Posterior vena cava (tissue), 2 donors: ENCODE measurements at regions not wholly inside any gene's neighbourhood (a gene's known extent, or its start where the extent isn't known, plus 50 kb on each side); places are given as distances from the start of the nearest gene placed in this dataset.
"Not testable (repeated sequence)": the region's sequence is repeated elsewhere in the genome, so short reads cannot be mapped to it uniquely, and the experiment has no call there.

Experiments used
- DNase-seq: peaks from one replicate; pipeline ENCODE4 v3.0.0-alpha.2; 2020; ENCODE audit warnings: low spot score
- intact Hi-C, 2 donors: fragments of 100-400 bp; cut with DNase I; formaldehyde crosslinking; loops; one replicate each; pipeline versions ENCODE4 v1.14.1 to v1.14.2; 2022 to 2023
- donor health status: DM: yes; HTN: yes; CAD: no.
- donor health status: DM: yes; HTN: yes; CAD: no.

- intact Hi-C loops = loop anchor here in 1 of 2 donors (2.0 kb wide), 1 partner anchor 22 kb away; no protein-coding TSS in a partner anchor
Observed at GRCh38 chr1:148292915-148293314, 140.8 kb upstream of the NBPF11 start.

DNA sequence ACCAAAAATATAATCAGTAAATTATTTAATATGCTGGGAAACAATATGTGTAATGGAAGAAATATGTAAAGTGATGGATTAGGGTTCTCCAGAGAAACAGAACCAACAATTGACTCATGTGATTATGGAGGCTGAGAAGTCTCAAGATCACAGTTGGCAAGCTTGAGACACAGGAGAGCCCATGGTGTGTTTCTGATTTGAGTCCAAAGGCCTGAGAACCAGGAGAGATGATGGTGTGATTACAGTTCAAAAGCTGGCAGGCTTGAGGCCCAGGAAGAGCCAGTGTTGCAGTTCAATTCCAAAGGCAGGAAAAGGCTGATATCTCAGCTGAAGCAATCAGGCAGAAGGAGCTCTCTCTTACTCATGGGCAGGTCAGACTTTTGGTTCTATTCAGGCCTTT is 138.8 kb upstream of the NBPF11 start:
- no peak for DNase-seq
- intact Hi-C loops = no loop called here

More at GRCh38 chr1:148292915-148293314, 140.8 kb upstream of the NBPF11 start:
- DNase-seq = no peak

DNA sequence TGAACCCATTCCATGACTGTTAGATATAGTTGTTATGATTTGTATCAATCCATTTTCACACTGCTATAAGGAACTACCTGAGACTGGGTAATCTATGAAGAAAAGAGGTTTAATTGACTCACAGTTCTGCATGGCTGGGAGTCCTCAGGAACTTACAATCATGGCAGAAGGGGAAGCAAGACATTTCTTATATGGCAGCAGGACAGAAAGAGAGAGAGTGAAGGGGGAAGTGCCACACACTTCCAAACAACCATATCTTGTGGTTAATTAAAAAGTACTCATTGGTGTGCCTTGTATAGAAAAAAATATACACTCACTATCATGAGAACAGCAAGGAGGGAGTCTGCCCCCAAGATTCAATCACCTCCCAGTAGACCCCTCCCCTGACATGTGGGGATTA is 137.6 kb upstream of the NBPF11 start:
- no peak for DNase-seq
- intact Hi-C loops = no loop called here

DNA sequence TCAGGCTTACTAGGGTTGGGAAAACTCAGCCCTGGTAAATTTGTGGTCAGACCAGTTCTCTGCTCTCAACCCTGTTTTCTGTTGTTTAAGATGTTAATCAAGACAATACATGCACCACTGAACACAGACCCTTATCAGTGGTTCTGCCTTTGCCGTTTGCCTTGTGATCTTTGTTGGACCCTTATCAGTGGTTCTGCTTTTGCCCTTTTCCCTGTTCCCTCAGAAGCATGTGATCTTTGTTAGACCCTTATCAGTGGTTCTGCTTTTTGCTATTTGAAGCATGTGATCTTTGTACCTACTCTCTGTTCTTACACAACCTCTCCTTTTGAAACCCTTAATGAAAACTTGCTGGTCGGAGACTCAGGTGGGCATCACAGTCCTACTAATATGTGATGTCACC is 133.9 kb upstream of the NBPF11 start:
- intact Hi-C loops, DNase-seq: not testable (repeated sequence)

GRCh38 chr1:148280831-148281572 is 128.9 kb upstream of the NBPF11 start:
- DNase-seq, intact Hi-C loops: not testable (repeated sequence)

DNA sequence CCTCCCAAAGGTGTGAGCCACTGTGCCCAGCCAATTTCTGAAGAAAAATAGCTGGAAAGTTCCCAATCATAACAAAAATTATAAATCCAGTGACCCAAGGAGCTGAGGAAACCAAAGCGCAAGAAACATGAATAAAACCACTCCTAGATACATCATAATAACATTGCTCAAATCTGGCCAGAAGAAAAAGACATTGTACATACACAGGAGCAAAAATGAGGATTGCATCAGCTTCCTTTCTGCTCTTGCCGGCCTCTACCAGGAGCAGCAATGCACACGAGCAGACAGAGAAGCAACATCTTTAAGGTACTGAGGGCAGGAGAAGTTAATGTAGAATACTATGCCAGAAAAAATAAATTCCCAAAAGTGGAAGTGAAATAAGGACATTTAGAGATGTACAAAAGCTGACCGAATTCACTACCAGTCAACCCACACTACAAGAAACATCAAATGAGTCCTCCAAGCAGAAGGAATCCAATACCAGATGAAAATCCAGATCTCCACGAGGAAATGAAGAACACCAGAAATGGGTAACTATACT is 127.0 kb upstream of the NBPF11 start:
- DNase-seq, intact Hi-C loops: not testable (repeated sequence)

- DNase-seq, intact Hi-C loops: not testable (repeated sequence)
Observed at GRCh38 chr1:148277865-148278279, 125.8 kb upstream of the NBPF11 start.

DNA sequence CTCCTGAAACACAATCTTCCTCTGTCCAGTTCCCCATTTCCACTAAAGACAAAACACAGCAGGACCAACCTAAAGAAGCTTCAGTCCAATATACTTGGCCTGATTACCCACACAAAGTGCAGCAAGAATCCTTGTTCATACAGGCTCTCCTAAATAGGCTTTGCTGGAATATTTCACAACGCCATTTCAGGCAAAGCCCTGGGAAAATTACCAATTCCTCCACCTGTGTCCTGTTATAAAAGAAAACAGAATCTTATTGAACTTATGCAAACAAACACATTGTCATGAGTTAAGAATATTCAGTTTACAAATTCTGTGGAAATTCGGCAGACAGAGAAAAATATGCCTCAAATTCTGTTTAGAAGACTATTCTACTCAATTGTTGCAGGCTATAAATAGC is 115.0 kb upstream of the NBPF11 start:
- intact Hi-C loops, DNase-seq: not testable (repeated sequence)

DNA sequence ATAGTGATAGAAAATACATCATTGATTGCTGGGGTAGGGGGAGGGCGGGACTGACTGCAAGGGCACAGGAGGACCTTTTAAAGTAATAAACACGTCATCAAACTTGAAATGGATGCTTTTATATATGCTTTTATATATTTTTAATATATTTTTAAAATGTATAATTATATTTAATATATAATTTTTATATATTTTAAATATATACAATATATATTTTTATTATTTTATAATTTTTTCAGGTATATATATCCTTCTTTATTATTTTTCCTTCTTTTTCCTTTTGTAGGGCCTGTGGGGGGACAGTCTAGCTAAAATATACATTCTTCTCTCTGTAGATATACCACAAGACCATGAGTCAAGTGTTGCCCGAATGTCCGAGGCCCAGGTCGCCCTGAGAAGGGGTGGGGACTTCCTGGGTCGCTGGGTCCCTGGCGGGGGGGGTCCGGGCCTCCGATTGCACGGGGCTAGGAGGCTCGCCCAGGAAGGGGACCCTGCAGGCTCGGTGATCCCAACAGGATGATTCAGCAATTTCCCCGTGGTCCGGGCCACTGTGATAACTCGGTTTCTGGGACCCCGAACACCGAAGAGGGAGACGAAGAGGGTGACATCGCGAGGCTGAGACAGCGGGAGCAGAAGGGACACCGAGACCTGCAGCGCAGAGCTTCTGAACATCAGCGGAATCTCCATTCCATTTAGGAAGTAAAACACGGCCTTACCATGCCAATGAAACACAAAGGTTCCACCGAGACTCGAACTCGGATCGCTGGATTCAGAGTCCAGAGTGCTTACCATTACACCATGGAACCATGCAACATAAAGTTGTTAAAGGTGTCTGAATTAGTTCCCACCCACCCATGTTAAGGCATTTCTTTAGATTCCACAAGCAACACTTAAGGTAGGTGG is 112.5 kb upstream of the NBPF11 start:
- DNase-seq = no peak
- intact Hi-C loops = no loop called here

- DNase-seq = no peak
- intact Hi-C loops = no loop called here
Observed at GRCh38 chr1:148263906-148264255, 111.8 kb upstream of the NBPF11 start.

- intact Hi-C loops = no loop called here
- DNase-seq = peak; percentile 88
Observed at GRCh38 chr1:148263128-148263905, 111.2 kb upstream of the NBPF11 start.

DNA sequence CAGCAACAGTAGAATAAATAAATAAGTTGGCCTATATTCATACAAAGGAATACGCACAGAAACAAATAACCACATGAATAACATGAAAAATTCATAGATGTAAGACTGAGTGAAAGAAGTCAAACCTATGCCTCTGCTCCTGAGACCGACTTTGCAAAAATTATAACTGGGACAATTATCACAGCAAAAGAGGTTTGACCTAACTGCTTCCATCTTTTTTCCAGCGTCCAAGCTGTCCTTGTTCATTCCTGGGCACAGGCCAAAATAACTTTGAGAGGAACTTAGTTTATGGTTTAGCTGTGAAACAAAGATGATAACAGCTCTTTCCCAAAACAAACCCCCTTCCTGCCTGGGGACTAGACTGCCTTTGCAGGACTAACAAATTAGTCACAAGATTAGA is 109.6 kb upstream of the NBPF11 start:
- intact Hi-C loops, DNase-seq: not testable (repeated sequence)

GRCh38 chr1:148257886-148258285 is 105.8 kb upstream of the NBPF11 start:
- DNase-seq, intact Hi-C loops: not testable (repeated sequence)

DNA sequence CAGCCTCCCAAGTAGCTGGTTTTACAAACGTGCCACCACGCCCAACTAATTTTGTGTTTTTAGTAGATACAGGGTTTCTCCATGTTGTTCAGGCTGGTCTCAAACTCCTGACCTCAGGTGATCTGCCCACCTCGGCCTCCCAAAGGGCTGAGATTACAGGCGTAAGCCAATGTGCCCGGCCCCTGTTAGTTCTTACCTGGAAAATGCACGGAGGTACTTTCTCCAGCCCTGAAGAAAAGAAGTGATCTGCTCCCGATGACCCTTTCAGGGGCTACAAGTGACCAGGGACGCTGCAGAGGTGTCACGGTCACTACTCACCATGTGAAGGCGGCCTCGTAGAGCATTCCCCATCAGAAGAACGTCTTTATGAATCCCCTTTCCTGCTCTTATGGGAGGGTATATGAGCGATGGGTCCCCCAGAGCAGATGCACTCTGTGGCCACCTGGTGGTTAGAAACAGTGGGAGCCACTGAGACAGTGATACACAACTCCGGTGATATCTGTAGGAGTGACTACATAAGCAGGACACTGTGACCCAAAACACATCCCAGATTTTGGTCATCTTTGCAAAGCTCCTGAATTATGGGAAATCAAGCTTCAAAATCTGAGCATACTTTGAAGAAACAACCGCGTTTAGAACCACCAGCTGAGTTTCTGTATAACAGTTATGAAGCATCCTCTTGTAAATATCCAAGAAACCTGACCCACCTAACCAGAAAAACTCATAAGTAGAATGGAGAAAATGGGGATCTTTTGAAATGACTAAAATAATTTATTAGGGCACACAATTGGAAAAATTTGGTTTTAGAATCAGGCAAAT is 102.7 kb upstream of the NBPF11 start:
- DNase-seq, intact Hi-C loops: not testable (repeated sequence)

DNA sequence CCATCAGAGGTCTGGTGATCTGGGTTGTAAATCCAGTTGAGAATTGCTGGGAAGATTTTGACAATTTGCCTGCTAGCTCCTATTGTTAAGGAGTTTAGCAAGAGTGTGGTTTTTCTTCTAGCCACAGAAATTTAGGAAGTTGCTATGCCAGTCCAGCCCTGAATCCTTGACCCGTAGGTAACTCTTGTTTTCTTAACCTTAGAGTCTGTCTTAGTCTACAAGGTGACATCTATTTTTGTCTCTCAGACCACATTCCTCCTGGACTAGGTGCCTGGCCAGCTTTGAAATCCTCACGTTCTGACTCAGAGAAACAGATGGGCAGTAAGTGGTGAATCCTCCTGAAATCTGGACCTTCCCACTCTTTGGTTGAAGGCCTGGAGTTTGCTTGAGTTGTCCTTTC is 101.7 kb upstream of the NBPF11 start:
- intact Hi-C loops, DNase-seq: not testable (repeated sequence)

GRCh38 chr1:148248798-148249197 is 96.7 kb upstream of the NBPF11 start:
- DNase-seq, intact Hi-C loops: not testable (repeated sequence)

DNA sequence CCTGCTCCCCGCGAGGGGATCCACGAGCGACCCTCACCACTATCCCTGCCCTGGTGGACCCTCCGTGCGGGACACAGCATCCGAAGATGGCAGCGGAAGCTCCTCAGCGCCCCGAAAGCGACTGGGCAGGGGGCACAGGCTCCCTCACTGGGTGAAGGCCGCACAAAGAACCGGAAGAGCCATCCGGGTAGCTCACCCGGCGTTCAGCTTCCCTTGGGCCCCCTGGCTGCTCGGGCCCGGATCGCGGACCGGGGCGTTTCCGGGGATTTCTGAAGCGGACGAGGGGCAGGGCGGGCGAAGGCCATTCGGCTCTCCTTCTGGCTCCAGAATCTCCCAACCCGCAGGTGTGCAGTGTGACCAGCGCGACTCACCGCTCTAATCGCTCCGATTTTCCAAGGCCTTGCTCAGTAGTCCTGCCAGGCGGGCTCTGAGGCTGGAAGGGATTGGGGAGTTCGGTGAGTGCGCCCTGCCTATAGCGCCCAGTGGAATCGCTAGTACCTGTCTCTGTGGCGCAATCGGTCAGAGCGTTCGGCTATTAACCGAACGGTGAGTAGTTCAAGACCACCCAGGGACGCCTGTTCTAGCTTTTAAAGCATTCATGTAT is 94.3 kb upstream of the NBPF11 start:
- DNase-seq = not testable (repeated sequence)

DNA sequence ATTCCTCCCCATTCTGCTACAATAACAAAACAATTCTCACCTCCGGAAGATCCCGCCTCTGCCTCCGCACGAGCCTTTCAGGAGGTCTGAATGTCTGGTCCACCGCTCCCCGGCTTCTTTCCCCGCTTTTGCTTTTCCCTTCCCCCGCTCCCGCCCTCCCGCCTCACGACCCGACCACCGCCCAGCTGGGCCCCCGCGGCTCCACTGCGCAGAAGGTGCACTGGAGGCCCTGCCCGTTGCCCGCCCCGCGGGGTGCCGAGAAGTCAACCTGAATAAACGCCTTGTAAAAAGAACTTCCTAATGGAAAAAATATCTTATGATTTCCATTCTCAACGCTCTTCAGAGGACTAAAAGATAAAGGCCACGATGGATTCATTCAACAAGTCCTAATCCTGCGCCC is 93.8 kb upstream of the NBPF11 start:
- DNase-seq, intact Hi-C loops: not testable (repeated sequence)

More for the DNA sequence above, 94.3 kb upstream of the NBPF11 start:
- intact Hi-C loops = not testable (repeated sequence)
